DMS153 treated with DMSO at 0.1 percent for 48 hours (cell line): ENCODE measurements at regions not wholly inside any gene's neighbourhood (a gene's known extent, or its start where the extent isn't known, plus 50 kb on each side); places are given as distances from the start of the nearest gene placed in this dataset.

Source experiments
- DNase-seq: peaks from one replicate; lab custom pipeline; 2025; ENCODE audit not compliant: unreplicated experiment; lab: John Stamatoyannopoulos, UW

- DNase-seq, result no peak
These were observed 143.0 kb upstream of the ARID2 start for GRCh38 chr12:45586486-45586885.

GRCh38 chr12:45587012-45587411 lies 142.5 kb upstream of the ARID2 start:
- no peak for DNase-seq

- DNase-seq, result no peak
These were observed 141.5 kb upstream of the ARID2 start for GRCh38 chr12:45587877-45588533.

- DNase-seq, result no peak
These were observed 138.9 kb upstream of the ARID2 start for GRCh38 chr12:45590646-45591045.

GRCh38 chr12:45591635-45592034 lies 137.9 kb upstream of the ARID2 start:
- no peak for DNase-seq

- no peak for DNase-seq
These were observed 133.1 kb upstream of the ARID2 start for GRCh38 chr12:45596366-45596765.

- DNase-seq, result no peak
These were observed 131.2 kb upstream of the ARID2 start for GRCh38 chr12:45598336-45598735.

GRCh38 chr12:45598761-45599160 lies 130.7 kb upstream of the ARID2 start:
- no peak for DNase-seq

- no peak for DNase-seq
These were observed 130.3 kb upstream of the ARID2 start for GRCh38 chr12:45599196-45599595.

- DNase-seq, result no peak
These were observed 128.1 kb upstream of the ARID2 start for GRCh38 chr12:45601390-45601789.

GRCh38 chr12:45601888-45602287 lies 127.6 kb upstream of the ARID2 start:
- no peak for DNase-seq

GRCh38 chr12:45605624-45606023 lies 123.9 kb upstream of the ARID2 start:
- no peak for DNase-seq

- DNase-seq, result no peak
These were observed 118.4 kb upstream of the ARID2 start for GRCh38 chr12:45611061-45611460.

- DNase-seq, result no peak
These were observed 118.0 kb upstream of the ARID2 start for GRCh38 chr12:45611495-45611894.

GRCh38 chr12:45612044-45612794 lies 117.3 kb upstream of the ARID2 start:
- no peak for DNase-seq

- no peak for DNase-seq
These were observed 116.2 kb upstream of the ARID2 start for GRCh38 chr12:45613296-45613695.

- no peak for DNase-seq
These were observed 115.7 kb upstream of the ARID2 start for GRCh38 chr12:45613855-45614254.

GRCh38 chr12:45615268-45615667 lies 114.2 kb upstream of the ARID2 start:
- peak; percentile 78 for DNase-seq

- DNase-seq, result no peak
These were observed 109.8 kb upstream of the ARID2 start for GRCh38 chr12:45619736-45620135.

- no peak for DNase-seq
These were observed 107.8 kb upstream of the ARID2 start for GRCh38 chr12:45621703-45622102.

- no peak for DNase-seq
These were observed 107.1 kb upstream of the ARID2 start for GRCh38 chr12:45622210-45622937.

- DNase-seq, result no peak
These were observed 106.3 kb upstream of the ARID2 start for GRCh38 chr12:45623221-45623620.
